ENCODE measurements at regions not wholly inside any gene's neighbourhood (a gene's known extent, or its start where the extent isn't known, plus 50 kb on each side); places are given as distances from the start of the nearest gene placed in this dataset.

GRCh38 chr6:141472162-141472928 is 660.4 kb upstream of the GJE1 start:
- ATAC-seq, result no peak
- H3K27ac ChIP-seq, result no peak overlapping the region
- H3K36me3 ChIP-seq, result no peaks in the 10 kb centered on the region
- WGBS, 2 donors (ENCODE audit: low coverage in 1 of 2), result 60 to 80% methylated on average over 1 to 2 of the region's 2 CpGs
- no peak for TF ChIP-seq POLR2AphosphoS5 (IDR thresholded peaks at IDR 0.05)
- TF ChIP-seq EP300 (IDR thresholded peaks at IDR 0.05), result no peak
- no peak for TF ChIP-seq POLR2A (IDR thresholded peaks at IDR 0.05)
- TF ChIP-seq CTCF (IDR thresholded peaks at IDR 0.05), result no peak
- H3K4me1 ChIP-seq, result peaks cover 0 to 3% (median 0%) of the 10 kb centered on the region in 3 donors
- H3K27me3 ChIP-seq, result no peaks in the 10 kb centered on the region
- H3K4me3 ChIP-seq, result no peak overlapping the region
- H3K9me3 ChIP-seq, result no peaks in the 10 kb centered on the region

GRCh38 chr6:141470810-141471209 is 661.9 kb upstream of the GJE1 start:
- H3K36me3 ChIP-seq, result no peaks in the 10 kb centered on the region
- WGBS, 2 donors (ENCODE audit: low coverage in 1 of 2), result 89% methylated on average over 2 of the region's 2 CpGs; no CpG with 5 or more reads in 1 of the 2 donors
- TF ChIP-seq POLR2AphosphoS5 (IDR thresholded peaks at IDR 0.05) (no peak), EP300 (IDR thresholded peaks at IDR 0.05) (no peak), CTCF (IDR thresholded peaks at IDR 0.05) (no peak), POLR2A (IDR thresholded peaks at IDR 0.05) (no peak)
- peaks cover 0 to 3% (median 0%) of the 10 kb centered on the region in 3 donors for H3K4me1 ChIP-seq
- no peak overlapping the region for H3K27ac ChIP-seq
- no peaks in the 10 kb centered on the region for H3K9me3 ChIP-seq
- no peak for ATAC-seq
- no peaks in the 10 kb centered on the region for H3K27me3 ChIP-seq
- H3K4me3 ChIP-seq, result no peak overlapping the region

GRCh38 chr6:141467881-141468280 is 664.8 kb upstream of the GJE1 start:
- TF ChIP-seq POLR2A (IDR thresholded peaks at IDR 0.05) (no peak), POLR2AphosphoS5 (IDR thresholded peaks at IDR 0.05) (no peak), EP300 (IDR thresholded peaks at IDR 0.05) (no peak), CTCF (IDR thresholded peaks at IDR 0.05) (no peak)
- Histone ChIP-seq H3K27me3 (no peaks in the 10 kb centered on the region), H3K27ac (no peak overlapping the region), H3K4me3 (no peak overlapping the region), H3K36me3 (no peaks in the 10 kb centered on the region), H3K4me1 (peaks cover 0 to 3% (median 0%) of the 10 kb centered on the region in 3 donors), H3K9me3 (no peaks in the 10 kb centered on the region)
- ATAC-seq, result no peak

GRCh38 chr6:141467041-141467440 is 665.7 kb upstream of the GJE1 start:
- WGBS, 2 donors (ENCODE audit: low coverage in 1 of 2), result 100% methylated on average over 1 of the region's 1 CpG
- no peak overlapping the region for H3K27ac ChIP-seq
- H3K4me3 ChIP-seq, result no peak overlapping the region

GRCh38 chr6:141464896-141465295 is 667.8 kb upstream of the GJE1 start:
- ATAC-seq, result no peak
- H3K27me3 ChIP-seq, result no peaks in the 10 kb centered on the region
- H3K4me1 ChIP-seq, result peaks cover 0 to 3% (median 0%) of the 10 kb centered on the region in 3 donors
- no peaks in the 10 kb centered on the region for H3K36me3 ChIP-seq
- no peak overlapping the region for H3K27ac ChIP-seq
- H3K9me3 ChIP-seq, result no peaks in the 10 kb centered on the region
- no peak overlapping the region for H3K4me3 ChIP-seq
- TF ChIP-seq CTCF (IDR thresholded peaks at IDR 0.05) (no peak), POLR2A (IDR thresholded peaks at IDR 0.05) (no peak), POLR2AphosphoS5 (IDR thresholded peaks at IDR 0.05) (no peak)
- WGBS, 2 donors (ENCODE audit: low coverage in 1 of 2), result 59 to 73% methylated on average over 2 of the region's 2 CpGs

More at GRCh38 chr6:141467041-141467440, 665.7 kb upstream of the GJE1 start:
- TF ChIP-seq POLR2AphosphoS5 (IDR thresholded peaks at IDR 0.05) (no peak), EP300 (IDR thresholded peaks at IDR 0.05) (no peak), POLR2A (IDR thresholded peaks at IDR 0.05) (no peak)
- no peaks in the 10 kb centered on the region for H3K36me3 ChIP-seq
- H3K9me3 ChIP-seq, result no peaks in the 10 kb centered on the region
- peaks cover 0 to 3% (median 0%) of the 10 kb centered on the region in 3 donors for H3K4me1 ChIP-seq
- H3K27me3 ChIP-seq, result no peaks in the 10 kb centered on the region
- ATAC-seq, result no peak
